ENCODE measurements at regions not wholly inside any gene's neighbourhood (a gene's known extent, or its start where the extent isn't known, plus 50 kb on each side); places are given as distances from the start of the nearest gene placed in this dataset.
"Not testable (repeated sequence)": the region's sequence is repeated elsewhere in the genome, so short reads cannot be mapped to it uniquely, and the experiment has no call there.

DNA sequence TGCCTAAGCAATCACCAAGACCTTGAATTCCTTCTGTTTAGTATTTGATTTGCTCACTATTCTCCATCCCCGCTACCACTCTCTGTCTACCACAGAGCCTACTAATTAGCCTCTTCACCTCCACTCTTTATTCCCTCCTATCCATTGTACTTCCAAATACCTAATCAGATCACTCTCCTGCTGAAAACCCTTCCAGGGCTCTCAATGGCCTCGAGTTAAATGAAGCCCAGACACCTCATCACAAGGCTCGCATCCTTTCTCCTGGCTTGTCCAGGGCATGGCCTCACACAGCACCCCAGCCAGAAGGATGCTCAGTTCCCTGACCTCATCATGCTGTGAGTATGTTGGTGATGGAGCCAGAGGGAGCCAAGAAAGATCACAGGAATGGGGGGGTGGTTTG lies 71.4 kb upstream of the PRMT8 start:
- no peak for DNase-seq (ENCODE audit: low read depth)
- TF ChIP-seq, protein P1, sequence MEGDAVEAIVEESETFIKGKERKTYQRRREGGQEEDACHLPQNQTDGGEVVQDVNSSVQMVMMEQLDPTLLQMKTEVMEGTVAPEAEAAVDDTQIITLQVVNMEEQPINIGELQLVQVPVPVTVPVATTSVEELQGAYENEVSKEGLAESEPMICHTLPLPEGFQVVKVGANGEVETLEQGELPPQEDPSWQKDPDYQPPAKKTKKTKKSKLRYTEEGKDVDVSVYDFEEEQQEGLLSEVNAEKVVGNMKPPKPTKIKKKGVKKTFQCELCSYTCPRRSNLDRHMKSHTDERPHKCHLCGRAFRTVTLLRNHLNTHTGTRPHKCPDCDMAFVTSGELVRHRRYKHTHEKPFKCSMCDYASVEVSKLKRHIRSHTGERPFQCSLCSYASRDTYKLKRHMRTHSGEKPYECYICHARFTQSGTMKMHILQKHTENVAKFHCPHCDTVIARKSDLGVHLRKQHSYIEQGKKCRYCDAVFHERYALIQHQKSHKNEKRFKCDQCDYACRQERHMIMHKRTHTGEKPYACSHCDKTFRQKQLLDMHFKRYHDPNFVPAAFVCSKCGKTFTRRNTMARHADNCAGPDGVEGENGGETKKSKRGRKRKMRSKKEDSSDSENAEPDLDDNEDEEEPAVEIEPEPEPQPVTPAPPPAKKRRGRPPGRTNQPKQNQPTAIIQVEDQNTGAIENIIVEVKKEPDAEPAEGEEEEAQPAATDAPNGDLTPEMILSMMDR (conservative IDR thresholded peaks at IDR 0.05; ENCODE audit: low read length) = no peak
- H3K4me3 ChIP-seq (ENCODE audit: low read length) = no peak overlapping the region

DNA sequence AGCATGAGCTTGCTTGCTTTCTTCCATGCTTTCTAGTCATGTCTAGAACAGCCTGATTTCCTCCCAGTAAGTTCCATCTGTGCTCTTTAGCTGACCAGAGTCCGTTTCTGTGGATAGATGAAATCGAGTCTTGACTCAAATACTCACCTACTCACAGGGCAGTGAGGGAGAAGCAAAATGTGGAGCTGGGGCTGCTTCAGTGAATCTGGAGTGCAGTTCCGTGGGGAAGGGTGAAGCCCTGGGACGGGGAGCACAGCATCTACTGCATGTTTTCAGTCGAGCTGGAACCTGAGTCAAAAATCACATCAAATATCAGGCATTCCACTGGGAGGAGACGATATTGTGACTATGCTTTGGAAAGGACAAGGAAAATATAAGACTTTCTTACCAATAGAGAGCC lies 70.3 kb upstream of the PRMT8 start:
- DNase-seq (ENCODE audit: low read depth) = no peak
- TF ChIP-seq, protein P1 (conservative IDR thresholded peaks at IDR 0.05; ENCODE audit: low read length) = no peak
- no peak overlapping the region for H3K4me3 ChIP-seq (ENCODE audit: low read length)

DNA sequence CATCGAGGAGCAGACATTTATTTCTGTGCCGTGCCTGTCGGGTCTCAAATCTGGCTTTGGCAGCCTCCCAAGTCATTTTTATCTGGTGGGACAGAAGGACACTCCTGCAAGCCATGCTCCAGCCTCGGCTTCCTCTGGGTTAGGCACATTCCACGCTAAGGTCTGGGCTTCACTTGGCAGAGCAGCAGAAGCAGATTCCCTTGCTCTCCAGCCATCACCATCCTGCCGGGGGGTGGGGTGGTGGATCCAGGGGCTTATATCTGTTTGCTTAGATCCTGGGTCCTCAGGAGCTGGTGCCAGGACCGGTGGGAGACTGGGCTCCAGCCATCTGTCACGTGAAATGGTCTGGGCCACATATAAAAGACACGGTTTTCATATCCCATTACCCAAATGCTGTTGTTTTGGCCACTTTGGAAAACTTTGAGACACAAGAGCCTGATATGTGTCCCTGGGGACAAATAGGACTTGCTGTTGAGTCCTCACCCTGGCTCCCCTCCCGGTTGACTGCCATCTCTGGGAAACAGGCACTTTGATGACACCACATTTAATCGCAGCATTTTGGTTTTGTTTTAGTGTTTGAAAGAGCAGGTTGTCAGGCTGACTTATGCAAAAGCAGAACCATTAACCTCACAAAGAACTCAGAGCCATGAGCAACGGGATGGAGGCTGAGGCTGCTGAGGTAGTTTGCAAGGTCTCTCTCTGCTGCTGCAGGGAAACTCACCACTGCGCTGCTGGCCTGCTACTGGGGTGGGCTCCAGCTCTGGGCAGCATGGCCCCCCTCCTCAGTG lies 69.6 kb upstream of the PRMT8 start:
- TF ChIP-seq, protein P1 (conservative IDR thresholded peaks at IDR 0.05; ENCODE audit: low read length) = no peak
- H3K4me3 ChIP-seq (ENCODE audit: low read length) = no peak overlapping the region
- no peak for DNase-seq (ENCODE audit: low read depth)

DNA sequence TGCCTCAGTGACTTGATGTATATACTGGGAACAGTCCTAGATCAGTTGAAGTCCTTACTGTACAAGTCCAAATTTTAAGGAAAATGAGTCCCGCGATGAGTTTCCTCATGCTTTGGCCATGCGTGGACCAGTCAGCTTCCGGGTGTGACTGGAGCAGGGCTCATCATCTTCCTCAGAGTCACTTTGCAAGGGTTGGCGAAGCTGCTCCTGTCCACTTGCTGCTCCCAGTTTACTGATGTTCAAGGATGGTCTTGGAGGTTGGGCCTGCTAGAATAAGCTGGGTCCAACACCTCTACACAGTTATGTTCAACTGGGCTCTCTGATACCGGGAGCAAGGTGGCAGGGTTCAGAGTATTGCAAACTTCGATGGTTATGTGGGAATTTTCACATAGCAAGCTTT lies 66.2 kb upstream of the PRMT8 start:
- H3K4me3 ChIP-seq (ENCODE audit: low read length); DNase-seq (ENCODE audit: low read depth): not testable (repeated sequence)

DNA sequence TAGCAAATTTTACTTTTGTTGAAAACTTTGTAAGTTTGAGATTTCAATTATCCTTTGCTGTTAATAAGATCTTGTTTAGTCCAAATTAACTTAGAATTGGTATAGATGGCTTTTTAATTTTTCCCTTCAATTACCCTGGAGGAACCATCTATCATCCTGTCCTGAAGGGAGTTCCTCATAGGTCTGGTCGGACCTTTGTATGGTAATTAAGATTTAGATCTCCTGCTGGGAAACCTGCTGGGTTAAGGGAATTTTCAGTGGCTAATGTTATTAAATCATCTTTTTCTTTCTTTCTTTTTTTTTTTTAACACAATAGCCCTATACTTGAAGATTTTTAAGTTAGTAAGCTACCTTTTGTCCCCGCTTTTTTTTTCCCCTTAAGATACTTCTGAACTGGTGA lies 63.0 kb upstream of the PRMT8 start:
- TF ChIP-seq, protein P1 (conservative IDR thresholded peaks at IDR 0.05; ENCODE audit: low read length) = no peak
- no peak for DNase-seq (ENCODE audit: low read depth)
- H3K4me3 ChIP-seq (ENCODE audit: low read length) = no peak overlapping the region

DNA sequence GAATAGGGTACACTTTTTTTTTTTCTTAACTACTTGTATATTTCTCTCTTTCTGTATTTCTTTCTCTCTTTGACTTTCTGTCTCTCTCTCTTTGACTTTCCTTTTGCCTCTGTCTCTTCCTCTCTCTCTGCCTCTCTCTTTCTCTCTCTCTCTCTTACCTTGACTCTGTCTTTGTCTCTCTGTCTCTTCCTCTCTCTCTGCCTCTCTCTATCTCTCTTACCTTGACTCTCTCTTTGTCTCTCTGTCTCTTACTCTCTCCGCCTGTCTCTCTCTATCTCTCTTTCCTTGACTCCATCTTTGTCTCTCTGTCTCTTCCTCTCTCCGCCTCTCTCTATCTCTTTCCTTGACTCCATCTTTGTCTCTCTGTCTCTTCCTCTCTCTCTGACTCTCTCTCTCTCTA lies 62.4 kb upstream of the PRMT8 start:
- TF ChIP-seq, protein P1 (conservative IDR thresholded peaks at IDR 0.05; ENCODE audit: low read length) = no peak
- no peak overlapping the region for H3K4me3 ChIP-seq (ENCODE audit: low read length)
- DNase-seq (ENCODE audit: low read depth) = no peak

DNA sequence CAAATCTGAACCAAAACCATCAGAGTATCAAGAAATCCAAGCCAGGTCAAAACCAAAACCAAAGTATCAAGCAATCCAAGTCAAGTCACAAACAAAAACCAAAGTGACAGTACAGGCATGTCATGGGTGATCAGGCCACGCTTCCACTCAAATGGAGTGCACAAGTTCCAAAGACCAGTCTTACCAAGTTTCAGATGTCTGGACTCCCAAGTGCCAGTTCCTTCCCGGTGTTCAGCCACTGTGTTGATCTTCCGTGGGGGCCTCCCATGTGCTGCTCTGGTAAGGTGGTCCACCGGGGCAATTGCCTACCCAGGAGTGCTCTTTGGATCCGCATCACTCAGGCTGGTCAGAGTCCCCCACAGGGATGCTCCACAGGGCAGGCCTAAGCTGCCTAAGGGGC lies 61.5 kb upstream of the PRMT8 start:
- DNase-seq (ENCODE audit: low read depth); H3K4me3 ChIP-seq (ENCODE audit: low read length): not testable (repeated sequence)

DNA sequence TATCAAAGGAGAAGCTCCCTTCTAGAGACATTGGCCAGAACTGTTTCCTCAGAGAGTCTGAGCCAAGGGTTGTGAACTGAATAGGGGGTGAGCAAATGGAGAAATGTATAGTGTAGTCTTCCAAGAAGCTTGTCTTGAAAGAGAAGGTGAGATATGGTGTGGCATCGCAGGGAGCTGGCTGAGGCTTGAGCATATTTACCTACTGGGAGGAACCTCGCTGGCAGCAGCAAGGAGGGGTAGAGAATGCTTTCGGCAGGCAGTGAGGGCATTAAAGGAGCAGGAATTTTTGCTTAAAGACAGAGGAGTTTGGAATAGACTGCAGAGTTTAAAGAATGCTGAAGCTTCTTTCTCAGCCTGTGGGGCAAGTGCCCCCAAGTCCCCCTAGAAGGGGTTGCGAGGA lies 59.3 kb upstream of the PRMT8 start:
- no peak for DNase-seq (ENCODE audit: low read depth)
- no peak overlapping the region for H3K4me3 ChIP-seq (ENCODE audit: low read length)
- TF ChIP-seq, protein P1 (conservative IDR thresholded peaks at IDR 0.05; ENCODE audit: low read length) = no peak

Data from AG10803 (cell line).